HG03175 (cell line): ENCODE measurements at regions not wholly inside any gene's neighbourhood (a gene's known extent, or its start where the extent isn't known, plus 50 kb on each side); places are given as distances from the start of the nearest gene placed in this dataset.
"Not testable (repeated sequence)": the region's sequence is repeated elsewhere in the genome, so short reads cannot be mapped to it uniquely, and the experiment has no call there.

Experiments
- ATAC-seq: cut with Tn5 transposase; IDR thresholded peaks from one replicate; pipeline ENCODE4 v1.9.1; 2021; ENCODE audit warnings: mild to moderate bottlenecking, moderate library complexity; ENCODE audit not compliant: unreplicated experiment

GRCh38 chr12:111249018-111249370 lies 119.9 kb downstream of the PHETA1 start:
- no peak for ATAC-seq

- no peak for ATAC-seq
Measured at GRCh38 chr12:111248236-111249017, 120.5 kb downstream of the PHETA1 start.

- no peak for ATAC-seq
Measured at GRCh38 chr12:111247083-111247783, 121.7 kb downstream of the PHETA1 start.

- no peak for ATAC-seq
Measured at GRCh38 chr12:111246477-111247011, 122.4 kb downstream of the PHETA1 start.

- no peak for ATAC-seq
Measured at GRCh38 chr12:111245701-111246476, 123.0 kb downstream of the PHETA1 start.

- ATAC-seq = no peak
Measured at GRCh38 chr12:111244673-111245072, 124.2 kb downstream of the PHETA1 start.

GRCh38 chr12:111242817-111243216 lies 126.1 kb downstream of the PHETA1 start:
- not testable (repeated sequence) for ATAC-seq

- no peak for ATAC-seq
Measured at GRCh38 chr12:111242184-111242583, 126.7 kb downstream of the PHETA1 start.

- no peak for ATAC-seq
Measured at GRCh38 chr12:111240374-111240773, 128.5 kb downstream of the PHETA1 start.

GRCh38 chr12:111239235-111239634 lies 129.7 kb downstream of the PHETA1 start:
- no peak for ATAC-seq

- no peak for ATAC-seq
Measured at GRCh38 chr12:111238075-111238734, 130.7 kb downstream of the PHETA1 start.

- not testable (repeated sequence) for ATAC-seq
Measured at GRCh38 chr12:111234491-111234890, 134.4 kb downstream of the PHETA1 start.

GRCh38 chr12:111233786-111234185 lies 135.1 kb downstream of the PHETA1 start:
- no peak for ATAC-seq

- ATAC-seq = no peak
Measured at GRCh38 chr12:111230649-111231048, 138.2 kb downstream of the PHETA1 start.

- no peak for ATAC-seq
Measured at GRCh38 chr12:111228916-111229666, 139.8 kb downstream of the PHETA1 start.

GRCh38 chr12:111227476-111228420 lies 141.1 kb downstream of the PHETA1 start:
- ATAC-seq = no peak

- no peak for ATAC-seq
Measured at GRCh38 chr12:111226680-111227079, 142.2 kb downstream of the PHETA1 start.

- ATAC-seq = no peak
Measured at GRCh38 chr12:111225307-111225706, 143.6 kb downstream of the PHETA1 start.
